Breast epithelium (tissue), 3 donors: ENCODE measurements at regions not wholly inside any gene's neighbourhood (a gene's known extent, or its start where the extent isn't known, plus 50 kb on each side); places are given as distances from the start of the nearest gene placed in this dataset.

Source experiments
- POLR2A ChIP-seq: fragments of 450-650 bp; IDR thresholded peaks from one replicate; pipeline ENCODE4 v1.6.1; 2016; ENCODE audit warnings: antibody characterized with exemption, mild to moderate bottlenecking, moderate library complexity
- TF ChIP-seq, protein P1 (sequence below), 3 donors: fragments of 450-650 bp; IDR thresholded peaks; one replicate each; pipeline ENCODE4 v1.5.1; 2016 to 2017; ENCODE audit warnings: antibody characterized with exemption in 3 of 3, mild to moderate bottlenecking in 3 of 3, moderate library complexity in 3 of 3

- TF ChIP-seq, protein P1, sequence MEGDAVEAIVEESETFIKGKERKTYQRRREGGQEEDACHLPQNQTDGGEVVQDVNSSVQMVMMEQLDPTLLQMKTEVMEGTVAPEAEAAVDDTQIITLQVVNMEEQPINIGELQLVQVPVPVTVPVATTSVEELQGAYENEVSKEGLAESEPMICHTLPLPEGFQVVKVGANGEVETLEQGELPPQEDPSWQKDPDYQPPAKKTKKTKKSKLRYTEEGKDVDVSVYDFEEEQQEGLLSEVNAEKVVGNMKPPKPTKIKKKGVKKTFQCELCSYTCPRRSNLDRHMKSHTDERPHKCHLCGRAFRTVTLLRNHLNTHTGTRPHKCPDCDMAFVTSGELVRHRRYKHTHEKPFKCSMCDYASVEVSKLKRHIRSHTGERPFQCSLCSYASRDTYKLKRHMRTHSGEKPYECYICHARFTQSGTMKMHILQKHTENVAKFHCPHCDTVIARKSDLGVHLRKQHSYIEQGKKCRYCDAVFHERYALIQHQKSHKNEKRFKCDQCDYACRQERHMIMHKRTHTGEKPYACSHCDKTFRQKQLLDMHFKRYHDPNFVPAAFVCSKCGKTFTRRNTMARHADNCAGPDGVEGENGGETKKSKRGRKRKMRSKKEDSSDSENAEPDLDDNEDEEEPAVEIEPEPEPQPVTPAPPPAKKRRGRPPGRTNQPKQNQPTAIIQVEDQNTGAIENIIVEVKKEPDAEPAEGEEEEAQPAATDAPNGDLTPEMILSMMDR (IDR thresholded peaks at IDR 0.05), result no peak
- TF ChIP-seq POLR2A, result no peak
Observed at GRCh38 chr13:58059624-58060023, 428.1 kb downstream of the PCDH17 start.
